ENCODE measurements at regions not wholly inside any gene's neighbourhood (a gene's known extent, or its start where the extent isn't known, plus 50 kb on each side); places are given as distances from the start of the nearest gene placed in this dataset.

- Histone ChIP-seq H3K4me3 (ENCODE audit: low read length) (no peak overlapping the region), H3K27me3 (ENCODE audit: control insufficient read depth, insufficient read depth, low read length) (no peaks in the 10 kb centered on the region), H3K9ac (ENCODE audit: low read length) (no peak overlapping the region), H3K27ac (ENCODE audit: low read depth, low read length) (no peak overlapping the region), H3K4me1 (ENCODE audit: control insufficient read depth, insufficient read depth, low read length) (no peaks in the 10 kb centered on the region), H3K36me3 (ENCODE audit: control insufficient read depth, insufficient read depth, low read length) (no peaks in the 10 kb centered on the region)
These were observed 1078.7 kb upstream of the EPHA7 start for GRCh38 chr6:94498099-94498498.

GRCh38 chr6:94494500-94494899 lies 1075.1 kb upstream of the EPHA7 start:
- H3K4me1 ChIP-seq (ENCODE audit: control insufficient read depth, insufficient read depth, low read length) = no peaks in the 10 kb centered on the region
- no peaks in the 10 kb centered on the region for H3K36me3 ChIP-seq (ENCODE audit: control insufficient read depth, insufficient read depth, low read length)
- H3K27ac ChIP-seq (ENCODE audit: low read depth, low read length) = no peak overlapping the region
- H3K4me3 ChIP-seq (ENCODE audit: low read length) = no peak overlapping the region
- H3K27me3 ChIP-seq (ENCODE audit: control insufficient read depth, insufficient read depth, low read length) = no peaks in the 10 kb centered on the region
- H3K9ac ChIP-seq (ENCODE audit: low read length) = no peak overlapping the region

GRCh38 chr6:94487371-94487770 lies 1068.0 kb upstream of the EPHA7 start:
- Histone ChIP-seq H3K9ac (ENCODE audit: low read length) (no peak overlapping the region), H3K36me3 (ENCODE audit: control insufficient read depth, insufficient read depth, low read length) (no peaks in the 10 kb centered on the region), H3K27me3 (ENCODE audit: control insufficient read depth, insufficient read depth, low read length) (no peaks in the 10 kb centered on the region), H3K27ac (ENCODE audit: low read depth, low read length) (no peak overlapping the region), H3K4me3 (ENCODE audit: low read length) (no peak overlapping the region), H3K4me1 (ENCODE audit: control insufficient read depth, insufficient read depth, low read length) (no peaks in the 10 kb centered on the region)

GRCh38 chr6:94478133-94479005 lies 1059.0 kb upstream of the EPHA7 start:
- Histone ChIP-seq H3K36me3 (ENCODE audit: control insufficient read depth, insufficient read depth, low read length) (no peaks in the 10 kb centered on the region), H3K9ac (ENCODE audit: low read length) (no peak overlapping the region), H3K4me3 (ENCODE audit: low read length) (no peak overlapping the region)

GRCh38 chr6:94468830-94469229 lies 1049.5 kb upstream of the EPHA7 start:
- no peak overlapping the region for H3K27ac ChIP-seq (ENCODE audit: low read depth, low read length)
- H3K4me1 ChIP-seq (ENCODE audit: control insufficient read depth, insufficient read depth, low read length) = no peaks in the 10 kb centered on the region
- H3K4me3 ChIP-seq (ENCODE audit: low read length) = no peak overlapping the region
- H3K27me3 ChIP-seq (ENCODE audit: control insufficient read depth, insufficient read depth, low read length) = no peaks in the 10 kb centered on the region
- no peak overlapping the region for H3K9ac ChIP-seq (ENCODE audit: low read length)
- no peaks in the 10 kb centered on the region for H3K36me3 ChIP-seq (ENCODE audit: control insufficient read depth, insufficient read depth, low read length)

More at GRCh38 chr6:94478133-94479005, 1059.0 kb upstream of the EPHA7 start:
- H3K4me1 ChIP-seq (ENCODE audit: control insufficient read depth, insufficient read depth, low read length) = no peaks in the 10 kb centered on the region
- no peak overlapping the region for H3K27ac ChIP-seq (ENCODE audit: low read depth, low read length)
- no peaks in the 10 kb centered on the region for H3K27me3 ChIP-seq (ENCODE audit: control insufficient read depth, insufficient read depth, low read length)

GRCh38 chr6:94464018-94464510 lies 1044.7 kb upstream of the EPHA7 start:
- Histone ChIP-seq H3K27me3 (ENCODE audit: control insufficient read depth, insufficient read depth, low read length) (no peaks in the 10 kb centered on the region), H3K4me1 (ENCODE audit: control insufficient read depth, insufficient read depth, low read length) (no peaks in the 10 kb centered on the region), H3K27ac (ENCODE audit: low read depth, low read length) (no peak overlapping the region), H3K36me3 (ENCODE audit: control insufficient read depth, insufficient read depth, low read length) (no peaks in the 10 kb centered on the region), H3K9ac (ENCODE audit: low read length) (no peak overlapping the region), H3K4me3 (ENCODE audit: low read length) (no peak overlapping the region)

- H3K4me3 ChIP-seq (ENCODE audit: low read length) = no peak overlapping the region
- no peak overlapping the region for H3K27ac ChIP-seq (ENCODE audit: low read depth, low read length)
- no peak overlapping the region for H3K9ac ChIP-seq (ENCODE audit: low read length)
- H3K36me3 ChIP-seq (ENCODE audit: control insufficient read depth, insufficient read depth, low read length) = no peaks in the 10 kb centered on the region
- no peaks in the 10 kb centered on the region for H3K27me3 ChIP-seq (ENCODE audit: control insufficient read depth, insufficient read depth, low read length)
- no peaks in the 10 kb centered on the region for H3K4me1 ChIP-seq (ENCODE audit: control insufficient read depth, insufficient read depth, low read length)
These were observed 1043.9 kb upstream of the EPHA7 start for GRCh38 chr6:94463306-94463705.

- Histone ChIP-seq H3K4me3 (ENCODE audit: low read length) (no peak overlapping the region), H3K27ac (ENCODE audit: low read depth, low read length) (no peak overlapping the region), H3K4me1 (ENCODE audit: control insufficient read depth, insufficient read depth, low read length) (no peaks in the 10 kb centered on the region), H3K9ac (ENCODE audit: low read length) (no peak overlapping the region), H3K36me3 (ENCODE audit: control insufficient read depth, insufficient read depth, low read length) (no peaks in the 10 kb centered on the region), H3K27me3 (ENCODE audit: control insufficient read depth, insufficient read depth, low read length) (no peaks in the 10 kb centered on the region)
These were observed 1042.9 kb upstream of the EPHA7 start for GRCh38 chr6:94462231-94462630.

- H3K27me3 ChIP-seq (ENCODE audit: control insufficient read depth, insufficient read depth, low read length) = no peaks in the 10 kb centered on the region
- no peaks in the 10 kb centered on the region for H3K4me1 ChIP-seq (ENCODE audit: control insufficient read depth, insufficient read depth, low read length)
- H3K36me3 ChIP-seq (ENCODE audit: control insufficient read depth, insufficient read depth, low read length) = no peaks in the 10 kb centered on the region
- H3K4me3 ChIP-seq (ENCODE audit: low read length) = no peak overlapping the region
- no peak overlapping the region for H3K9ac ChIP-seq (ENCODE audit: low read length)
- no peak overlapping the region for H3K27ac ChIP-seq (ENCODE audit: low read depth, low read length)
These were observed 1036.9 kb upstream of the EPHA7 start for GRCh38 chr6:94456266-94456665.

GRCh38 chr6:94454231-94454630 lies 1034.9 kb upstream of the EPHA7 start:
- H3K4me1 ChIP-seq (ENCODE audit: control insufficient read depth, insufficient read depth, low read length) = no peaks in the 10 kb centered on the region
- H3K27me3 ChIP-seq (ENCODE audit: control insufficient read depth, insufficient read depth, low read length) = no peaks in the 10 kb centered on the region
- no peaks in the 10 kb centered on the region for H3K36me3 ChIP-seq (ENCODE audit: control insufficient read depth, insufficient read depth, low read length)
- no peak overlapping the region for H3K9ac ChIP-seq (ENCODE audit: low read length)
- H3K27ac ChIP-seq (ENCODE audit: low read depth, low read length) = no peak overlapping the region
- H3K4me3 ChIP-seq (ENCODE audit: low read length) = no peak overlapping the region

- no peak overlapping the region for H3K4me3 ChIP-seq (ENCODE audit: low read length)
- H3K4me1 ChIP-seq (ENCODE audit: control insufficient read depth, insufficient read depth, low read length) = no peaks in the 10 kb centered on the region
- H3K27ac ChIP-seq (ENCODE audit: low read depth, low read length) = no peak overlapping the region
- no peak overlapping the region for H3K9ac ChIP-seq (ENCODE audit: low read length)
- no peaks in the 10 kb centered on the region for H3K27me3 ChIP-seq (ENCODE audit: control insufficient read depth, insufficient read depth, low read length)
- H3K36me3 ChIP-seq (ENCODE audit: control insufficient read depth, insufficient read depth, low read length) = no peaks in the 10 kb centered on the region
These were observed 1026.8 kb upstream of the EPHA7 start for GRCh38 chr6:94446120-94446519.

- H3K9ac ChIP-seq (ENCODE audit: low read length) = no peak overlapping the region
- H3K36me3 ChIP-seq (ENCODE audit: control insufficient read depth, insufficient read depth, low read length) = no peaks in the 10 kb centered on the region
- H3K4me1 ChIP-seq (ENCODE audit: control insufficient read depth, insufficient read depth, low read length) = no peaks in the 10 kb centered on the region
These were observed 1024.3 kb upstream of the EPHA7 start for GRCh38 chr6:94443701-94444100.

GRCh38 chr6:94424692-94425091 lies 1005.3 kb upstream of the EPHA7 start:
- no peak overlapping the region for H3K9ac ChIP-seq (ENCODE audit: low read length)
- no peaks in the 10 kb centered on the region for H3K4me1 ChIP-seq (ENCODE audit: control insufficient read depth, insufficient read depth, low read length)
- H3K27me3 ChIP-seq (ENCODE audit: control insufficient read depth, insufficient read depth, low read length) = no peaks in the 10 kb centered on the region
- H3K4me3 ChIP-seq (ENCODE audit: low read length) = no peak overlapping the region
- no peak overlapping the region for H3K27ac ChIP-seq (ENCODE audit: low read depth, low read length)
- no peaks in the 10 kb centered on the region for H3K36me3 ChIP-seq (ENCODE audit: control insufficient read depth, insufficient read depth, low read length)

More at GRCh38 chr6:94443701-94444100, 1024.3 kb upstream of the EPHA7 start:
- no peaks in the 10 kb centered on the region for H3K27me3 ChIP-seq (ENCODE audit: control insufficient read depth, insufficient read depth, low read length)
- no peak overlapping the region for H3K27ac ChIP-seq (ENCODE audit: low read depth, low read length)
- H3K4me3 ChIP-seq (ENCODE audit: low read length) = no peak overlapping the region
